GM21423 (cell line): ENCODE measurements at regions not wholly inside any gene's neighbourhood (a gene's known extent, or its start where the extent isn't known, plus 50 kb on each side); places are given as distances from the start of the nearest gene placed in this dataset.

Source experiments
- ATAC-seq: cut with Tn5 transposase; IDR thresholded peaks from one replicate; pipeline ENCODE4 v1.9.1; 2021; ENCODE audit warnings: mild to moderate bottlenecking, moderate library complexity; ENCODE audit not compliant: unreplicated experiment

DNA sequence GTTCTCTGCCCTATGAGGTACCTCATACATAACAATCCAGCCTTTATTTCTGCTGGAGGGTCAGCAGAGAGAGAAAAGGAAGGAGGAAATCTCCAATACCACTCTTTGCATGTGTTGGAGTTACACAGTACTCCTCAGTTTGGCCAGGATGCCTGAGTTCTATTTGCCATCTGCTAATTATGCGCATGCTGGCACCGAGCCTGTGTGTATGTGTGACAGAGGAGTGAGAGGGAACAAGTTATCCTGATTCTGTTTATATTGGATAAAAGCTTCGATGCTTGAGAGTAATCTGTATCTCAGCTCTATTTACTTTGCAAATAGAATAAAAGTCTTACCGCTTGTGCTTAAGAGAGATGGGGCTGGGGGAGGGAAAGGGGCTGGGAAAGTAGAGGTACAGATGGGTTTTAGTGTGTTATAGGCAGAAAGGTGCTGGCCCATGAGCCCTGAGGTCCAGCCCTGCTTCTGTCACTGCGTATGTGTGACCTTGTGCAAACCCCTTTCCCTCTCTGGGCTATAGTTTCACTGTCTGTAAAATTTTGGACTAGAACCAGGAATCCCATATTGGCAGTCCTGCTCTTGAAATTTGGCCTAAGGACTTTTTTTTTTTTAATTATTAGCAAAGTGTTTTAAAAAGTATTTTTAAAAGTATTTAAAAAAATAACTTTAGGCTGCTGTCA, 54.5 kb upstream of the PLXNA2 start:
- ATAC-seq = no peak

DNA sequence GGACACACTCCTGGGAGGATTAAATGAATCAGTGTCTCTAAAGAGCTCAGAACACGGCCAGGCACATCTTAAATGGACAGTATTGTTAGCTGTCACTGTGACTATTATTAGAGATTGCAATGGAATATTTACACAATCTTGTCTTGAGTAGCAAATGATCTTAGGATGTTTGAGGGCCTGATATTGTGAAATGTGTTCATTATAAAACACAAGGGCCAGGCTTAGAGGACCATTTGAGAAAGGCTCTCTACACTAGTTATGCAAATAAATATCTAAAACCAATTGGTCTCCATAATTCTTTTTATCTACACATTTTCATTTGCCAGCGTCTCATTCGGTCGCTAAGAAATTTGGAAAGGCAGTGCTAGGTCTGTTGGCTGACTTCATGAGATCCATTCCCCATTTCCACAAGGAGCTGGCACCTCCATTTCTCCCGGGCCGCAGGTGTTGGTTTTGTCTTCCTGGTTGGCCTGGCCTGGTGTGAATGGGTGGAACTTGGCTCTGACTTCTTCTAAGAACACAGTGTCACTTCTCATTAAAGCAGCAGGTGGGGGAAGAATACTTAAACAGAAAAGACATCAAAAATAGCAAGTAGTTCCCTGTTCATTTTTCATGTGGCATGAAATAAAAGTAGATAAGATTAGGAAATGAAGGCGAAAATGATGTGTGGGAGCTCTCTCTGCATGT, 56.0 kb upstream of the PLXNA2 start:
- ATAC-seq = no peak

GRCh38 chr1:208302699-208303238, 58.6 kb upstream of the PLXNA2 start:
- no peak for ATAC-seq

GRCh38 chr1:208303743-208304712, 59.8 kb upstream of the PLXNA2 start:
- no peak for ATAC-seq

- ATAC-seq = no peak
These were observed 64.0 kb upstream of the PLXNA2 start for GRCh38 chr1:208308221-208308620.

DNA sequence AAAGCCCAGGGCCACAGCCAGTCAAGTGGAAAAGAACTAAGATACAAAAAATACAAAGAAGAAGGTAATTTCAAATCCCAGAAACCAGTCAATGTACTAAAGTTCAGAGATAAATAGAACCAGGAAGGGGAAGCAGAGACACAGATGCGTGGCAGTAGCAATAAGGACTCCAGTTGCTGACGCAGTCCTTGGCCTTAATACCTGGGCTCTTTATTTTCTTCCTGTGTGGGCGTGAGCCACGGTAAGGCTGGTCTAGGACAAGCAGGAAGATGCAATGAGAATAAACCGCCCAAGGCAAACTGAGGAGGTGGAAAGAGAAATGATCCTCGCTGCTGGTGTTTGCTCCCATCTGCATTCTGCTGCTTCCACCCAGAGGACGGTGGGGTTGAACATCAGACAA, 65.6 kb upstream of the PLXNA2 start:
- no peak for ATAC-seq

GRCh38 chr1:208312706-208313105, 68.5 kb upstream of the PLXNA2 start:
- ATAC-seq = no peak

DNA sequence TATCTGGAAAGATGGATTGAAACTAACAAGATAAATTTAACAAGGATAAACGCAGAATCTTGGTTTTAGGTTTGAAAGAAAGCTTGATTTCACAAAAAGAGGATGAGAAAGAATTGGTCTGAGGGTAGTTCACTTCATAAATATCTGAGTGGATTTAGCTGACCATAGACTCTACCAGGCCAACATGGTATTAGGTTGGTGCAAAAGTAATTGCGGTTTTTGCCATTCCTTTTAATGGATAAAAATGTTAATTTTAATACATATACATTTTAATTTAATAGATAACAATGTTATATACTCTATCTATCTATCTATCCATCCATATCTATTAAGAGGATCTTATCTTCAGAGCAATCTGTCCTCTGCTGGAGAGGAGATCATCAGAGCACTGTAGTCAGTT, 70.2 kb upstream of the PLXNA2 start:
- no peak for ATAC-seq

GRCh38 chr1:208318150-208318734, 74.1 kb upstream of the PLXNA2 start:
- no peak for ATAC-seq

DNA sequence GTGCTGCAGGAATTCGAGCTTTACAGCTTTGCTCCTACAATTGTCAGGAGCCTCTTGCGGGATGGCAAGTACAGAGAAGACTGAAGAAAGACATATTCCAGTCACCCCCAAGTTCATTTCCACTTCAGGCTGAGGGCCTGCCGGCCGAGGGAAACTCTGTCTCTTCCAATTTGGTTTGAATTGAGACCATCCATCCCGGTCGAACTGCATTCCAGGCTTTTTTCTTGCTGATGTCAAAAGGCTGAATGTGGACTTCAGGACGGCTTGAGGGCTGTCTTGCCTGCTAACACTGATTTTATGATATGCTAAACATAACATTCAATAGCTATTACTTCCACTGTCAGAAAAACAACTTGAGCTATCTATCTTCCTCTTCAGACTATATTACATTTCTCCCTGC, 79.8 kb upstream of the PLXNA2 start:
- no peak for ATAC-seq

DNA sequence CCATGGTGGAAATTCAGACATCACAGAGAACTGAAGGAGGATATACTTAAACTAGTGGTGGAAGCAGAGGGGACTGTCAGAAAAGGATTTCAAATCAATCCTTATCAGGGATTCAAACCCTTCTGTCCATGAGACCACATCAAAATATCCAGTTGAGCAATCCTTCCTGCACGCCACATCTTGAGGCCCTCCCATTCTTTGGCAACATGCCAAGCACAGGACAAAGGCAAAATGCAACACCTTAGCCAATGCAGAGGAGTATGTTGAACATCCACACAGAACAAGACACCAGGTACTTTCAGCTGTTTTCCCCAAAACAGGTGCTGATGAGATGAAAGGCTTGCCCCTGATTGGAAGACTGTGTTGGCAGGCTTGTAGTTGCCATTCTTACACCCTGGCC, 81.8 kb upstream of the PLXNA2 start:
- ATAC-seq = no peak

- ATAC-seq = no peak
These were observed 85.1 kb upstream of the PLXNA2 start for GRCh38 chr1:208329300-208329699.

GRCh38 chr1:208332036-208332773, 88.0 kb upstream of the PLXNA2 start:
- ATAC-seq = no peak

- ATAC-seq = no peak
These were observed 88.6 kb upstream of the PLXNA2 start for GRCh38 chr1:208332774-208333126.

DNA sequence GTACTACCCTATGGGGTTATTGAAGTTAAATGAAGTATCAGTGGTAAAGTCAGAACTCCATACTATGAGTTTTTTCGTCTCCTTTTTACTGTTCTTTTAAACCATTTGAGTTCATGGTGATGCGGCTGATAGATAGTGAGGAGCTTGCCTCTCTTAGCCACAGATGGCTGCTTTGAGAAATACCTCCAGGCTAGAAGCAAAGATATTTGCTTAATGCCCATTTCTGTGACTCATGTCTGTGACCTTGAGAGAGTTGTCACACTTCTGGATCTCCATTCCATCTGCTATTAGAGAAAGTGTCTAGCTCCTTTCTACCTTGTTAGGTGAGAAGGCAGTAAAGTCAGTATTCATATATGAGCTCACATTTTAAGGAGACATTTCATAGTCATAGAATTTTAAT, 89.5 kb upstream of the PLXNA2 start:
- no peak for ATAC-seq

DNA sequence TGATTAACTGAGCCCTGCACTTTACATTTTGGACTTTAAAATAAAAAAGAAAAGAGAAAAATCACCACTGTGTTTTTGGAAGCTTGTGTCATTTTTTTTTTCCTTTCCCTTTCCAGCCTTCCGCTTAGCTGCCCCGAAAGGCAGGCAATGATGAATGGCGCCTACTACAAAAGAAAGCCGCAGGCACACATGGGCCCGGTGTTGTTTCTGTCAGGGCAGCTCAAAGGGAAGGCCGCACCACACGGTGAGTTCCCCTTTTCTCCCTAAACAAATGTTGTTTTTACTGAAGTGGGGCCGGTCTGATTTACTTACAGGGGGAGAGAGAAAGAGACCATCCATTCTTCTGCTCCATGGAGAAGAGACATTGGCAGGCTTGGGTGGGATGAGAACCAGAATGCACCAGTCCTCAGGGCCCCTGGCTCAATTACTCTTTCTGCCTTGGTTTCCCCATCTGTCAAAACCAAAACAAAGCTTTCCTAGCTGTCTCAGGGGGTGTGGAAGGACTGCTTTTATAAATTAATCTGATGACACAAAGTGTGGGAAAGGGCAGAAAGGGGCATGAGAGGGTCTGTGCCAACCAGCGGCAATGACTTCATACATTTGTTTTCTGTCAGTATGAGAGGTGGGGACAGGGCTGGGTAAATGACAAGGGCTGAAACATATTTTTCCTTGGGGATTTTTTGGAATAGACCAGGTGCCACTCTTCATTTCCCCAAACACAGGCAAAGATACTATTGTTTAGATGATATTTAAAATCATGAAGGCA, 91.4 kb upstream of the PLXNA2 start:
- no peak for ATAC-seq

GRCh38 chr1:208336137-208336518, 91.9 kb upstream of the PLXNA2 start:
- ATAC-seq = no peak

DNA sequence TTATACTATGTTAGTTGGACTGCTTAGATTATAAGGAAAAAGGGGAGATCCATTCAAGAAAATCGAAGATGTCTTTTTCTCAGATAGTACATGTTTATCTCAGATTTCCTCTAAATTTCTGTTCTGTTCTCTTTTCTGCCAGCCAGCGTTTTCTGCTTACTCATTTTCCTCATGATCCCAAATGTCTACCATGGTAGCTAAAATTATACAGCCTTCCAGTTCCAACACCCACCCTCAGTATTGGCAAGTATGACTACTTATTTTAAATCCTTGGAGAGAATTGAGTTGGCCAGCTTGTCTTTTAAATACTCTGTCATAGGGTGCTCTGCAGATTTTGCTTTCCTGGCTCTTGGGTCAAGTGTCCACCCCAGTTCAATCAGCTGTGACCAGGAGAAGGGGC, 95.7 kb upstream of the PLXNA2 start:
- ATAC-seq = no peak

- ATAC-seq = no peak
These were observed 99.0 kb upstream of the PLXNA2 start for GRCh38 chr1:208343226-208343625.
